Medulla oblongata (tissue), 1 donor: ENCODE measurements at regions not wholly inside any gene's neighbourhood (a gene's known extent, or its start where the extent isn't known, plus 50 kb on each side); places are given as distances from the start of the nearest gene placed in this dataset.

Source experiments
- DNase-seq: peaks from one replicate; pipeline ENCODE4 v3.0.0-alpha.2; 2015; ENCODE audit errors: extremely low spot score

DNA sequence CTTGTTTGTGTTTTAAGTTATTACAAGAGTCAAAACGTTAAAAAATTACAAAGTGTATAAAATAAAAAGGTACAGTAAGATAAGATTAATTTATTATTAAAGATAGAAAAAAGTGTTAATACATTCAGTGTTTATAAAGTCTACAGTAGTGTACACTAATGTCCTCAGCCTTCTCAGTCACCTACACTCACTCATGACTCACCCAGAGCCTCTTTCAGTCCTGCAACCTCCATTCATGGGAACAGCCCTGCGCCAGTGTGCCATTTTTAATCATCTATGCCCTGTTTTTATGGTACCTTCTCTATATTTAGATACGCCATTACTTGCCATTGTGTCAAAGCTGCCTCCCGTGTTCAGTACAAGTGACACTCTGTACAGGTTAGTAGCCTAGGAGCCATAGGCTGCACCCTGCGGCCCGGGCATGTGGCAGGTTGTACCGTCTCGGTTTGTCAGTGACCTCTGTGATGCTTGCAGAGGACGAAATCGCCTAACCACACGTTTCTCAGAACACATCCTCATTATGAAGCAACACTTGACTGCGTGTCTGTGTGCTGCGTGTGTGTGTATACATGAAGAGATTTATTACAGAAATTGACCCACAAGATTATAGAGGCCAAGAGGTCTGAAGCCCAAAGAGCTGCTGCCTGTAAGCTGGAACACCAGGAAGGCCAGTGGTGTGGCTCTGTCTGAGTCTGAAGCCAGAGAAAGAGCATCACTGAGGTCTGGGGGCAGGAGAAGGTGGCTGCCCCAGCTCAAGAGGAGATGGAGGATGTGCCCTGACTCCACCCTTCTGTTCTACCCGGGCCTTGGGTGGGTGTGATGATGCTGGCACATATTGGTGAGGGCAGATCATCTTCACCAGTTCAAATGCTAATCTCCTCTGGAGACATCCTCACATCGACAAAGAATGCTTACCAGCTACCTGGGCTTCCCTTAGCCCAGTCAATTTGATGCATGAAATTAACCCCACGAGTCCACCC, 116.6 kb upstream of the C14orf180 start:
- no peak for DNase-seq

DNA sequence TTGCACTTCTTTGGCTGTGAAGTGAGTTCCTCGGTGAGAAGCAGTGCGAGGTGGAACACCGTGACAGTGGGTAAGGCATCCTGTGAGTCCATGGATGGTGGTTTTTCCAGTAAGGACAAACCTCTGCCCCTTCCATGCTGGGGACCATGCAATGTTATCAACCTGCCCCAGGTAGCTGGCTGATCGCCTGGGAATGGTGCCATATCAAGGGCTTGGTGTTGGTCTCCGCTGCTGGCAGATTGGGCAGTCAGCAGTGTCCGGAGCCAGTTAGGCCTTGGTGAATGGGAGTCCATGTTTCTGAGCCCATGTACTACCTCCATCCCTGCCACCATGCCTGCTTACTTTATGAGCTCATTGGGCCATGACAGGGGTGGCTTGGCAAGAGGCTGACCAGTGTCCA, 114.7 kb upstream of the C14orf180 start:
- DNase-seq, result no peak

DNA sequence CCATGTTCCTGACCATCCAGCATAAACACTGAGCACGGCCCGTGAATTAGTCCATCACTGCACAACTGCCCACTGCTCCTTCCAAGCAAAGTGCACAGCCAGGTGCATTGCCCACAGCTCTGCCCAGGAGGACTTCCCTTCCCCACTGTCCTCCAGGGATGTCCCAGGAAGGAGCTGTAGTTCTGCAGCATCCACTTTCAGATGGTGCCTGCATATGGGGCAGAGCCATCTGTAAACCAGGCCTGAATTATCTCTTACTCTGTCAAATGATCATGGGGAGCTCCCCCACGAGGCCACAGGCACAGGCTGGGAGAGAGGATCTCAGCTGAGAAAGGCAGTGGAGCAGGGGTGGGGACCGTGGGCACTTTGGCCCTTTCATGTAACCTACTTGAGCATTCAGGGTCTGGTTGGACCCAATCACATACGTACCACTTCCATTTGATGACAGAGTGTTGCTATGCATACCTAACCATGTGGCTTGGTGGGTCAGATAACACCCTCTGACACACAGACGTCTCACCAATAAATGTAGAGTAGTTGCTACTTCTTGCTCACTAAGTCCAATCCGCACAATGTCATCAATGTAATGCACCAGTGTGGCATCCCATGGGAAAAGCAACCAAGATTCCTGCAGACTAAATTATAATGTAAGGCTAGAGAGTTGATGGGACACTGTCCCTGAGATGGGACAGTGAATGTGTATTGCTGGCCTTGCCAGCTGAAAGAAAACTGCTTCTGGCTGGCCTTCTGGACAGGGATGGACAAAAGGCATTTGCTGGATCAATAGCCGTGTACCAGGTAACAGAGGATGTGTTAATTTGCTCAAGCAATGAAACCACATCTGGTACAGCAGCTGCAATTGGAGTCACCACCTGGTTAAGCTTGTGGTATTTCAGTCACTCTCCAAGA, 113.8 kb upstream of the C14orf180 start:
- no peak for DNase-seq

DNA sequence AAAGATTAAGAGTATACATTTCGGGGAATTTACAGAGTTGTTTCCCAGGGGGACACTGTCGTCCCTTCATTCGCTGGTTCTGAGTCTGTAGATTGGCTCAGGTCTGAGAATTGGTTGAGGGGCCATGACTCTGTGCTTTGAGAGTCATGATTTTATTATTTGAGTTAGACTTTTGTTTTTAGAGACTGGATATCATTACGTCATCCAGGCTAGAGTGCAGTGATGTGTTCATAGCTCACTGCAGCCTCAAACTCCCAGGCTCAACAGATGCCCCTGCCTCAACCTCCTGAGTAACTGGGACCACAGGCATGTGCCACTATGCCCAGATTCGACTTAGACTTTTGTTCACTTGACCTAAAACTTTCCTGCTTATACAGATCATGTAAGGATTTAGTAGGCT, 112.3 kb upstream of the C14orf180 start:
- DNase-seq, result no peak

DNA sequence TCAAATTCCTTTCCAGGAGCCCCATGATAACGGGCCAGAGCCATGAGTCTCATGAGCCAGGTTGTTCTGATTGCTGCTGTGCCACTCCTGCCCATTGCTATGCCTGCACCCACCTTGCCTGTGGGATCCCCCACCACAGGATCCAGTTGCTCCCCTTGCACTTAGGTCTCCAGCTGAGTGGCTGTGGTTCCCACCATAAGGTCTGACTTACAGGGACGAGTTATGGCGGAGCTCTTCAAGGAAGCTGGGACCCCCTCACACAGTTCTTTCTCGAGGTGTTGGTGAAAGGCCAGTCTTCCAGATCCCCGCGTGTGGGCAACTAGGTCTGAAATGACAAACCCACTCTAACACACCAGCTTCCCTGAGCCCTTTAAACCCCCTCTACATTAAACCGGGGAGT, 111.9 kb upstream of the C14orf180 start:
- no peak for DNase-seq

DNA sequence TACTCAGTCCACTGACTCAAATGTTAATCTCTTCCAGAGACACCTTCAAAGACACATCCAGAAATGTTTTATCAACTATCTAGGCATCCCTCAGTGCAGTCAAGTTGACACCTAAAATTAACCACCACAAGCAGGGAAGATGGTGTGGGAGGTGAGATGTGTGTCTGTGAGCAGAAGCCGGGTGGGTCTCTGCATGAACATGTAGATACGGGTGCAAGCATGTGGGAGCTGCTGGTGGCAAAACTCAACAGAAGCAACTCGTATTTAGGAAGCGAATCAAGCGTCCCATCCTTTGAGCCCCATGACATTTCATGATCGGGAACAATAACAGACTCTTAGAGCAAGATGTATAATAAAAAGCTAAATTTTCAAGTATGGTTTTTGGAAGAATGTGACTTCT, 110.0 kb upstream of the C14orf180 start:
- DNase-seq, result no peak

DNA sequence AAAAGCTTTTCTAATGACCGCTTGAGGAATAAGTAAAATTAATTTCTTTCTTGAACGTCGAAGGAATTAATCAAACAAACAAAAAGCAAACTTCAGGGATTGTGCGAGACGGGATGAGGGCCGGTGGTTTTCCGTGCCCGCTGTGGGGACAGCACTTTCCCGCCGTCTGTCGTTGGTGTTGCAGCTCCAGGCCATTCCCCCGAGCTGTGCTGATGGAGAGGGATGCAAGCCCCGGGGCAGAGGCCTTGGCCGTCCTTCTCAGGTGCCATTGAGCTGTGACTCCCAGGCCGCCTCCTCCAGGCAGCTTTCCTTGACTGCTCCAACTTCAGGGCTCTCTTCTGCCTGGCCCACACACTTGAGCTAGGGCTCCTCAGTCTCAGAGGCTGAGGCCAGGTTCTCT, 109.0 kb upstream of the C14orf180 start:
- DNase-seq, result no peak

DNA sequence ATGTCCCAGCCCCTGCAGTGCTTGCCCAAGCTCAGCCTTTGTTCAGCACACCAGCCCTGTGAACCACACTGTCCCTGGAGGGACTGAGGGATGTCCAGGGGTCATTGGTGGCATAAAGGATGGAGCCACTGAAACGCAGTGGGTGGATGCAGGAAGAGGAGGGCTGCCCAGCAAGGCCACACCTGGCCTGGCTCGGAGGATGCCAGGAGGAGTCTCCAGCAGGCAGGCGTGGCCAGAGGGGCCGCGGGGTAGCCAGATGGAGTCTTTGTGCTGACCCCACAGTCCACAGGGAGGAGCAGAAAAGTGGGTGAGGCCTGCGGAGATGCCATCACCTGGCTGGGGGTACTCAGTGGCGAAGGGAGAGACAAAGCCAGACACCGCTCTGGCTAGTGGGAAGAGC, 108.5 kb upstream of the C14orf180 start:
- DNase-seq, result no peak

DNA sequence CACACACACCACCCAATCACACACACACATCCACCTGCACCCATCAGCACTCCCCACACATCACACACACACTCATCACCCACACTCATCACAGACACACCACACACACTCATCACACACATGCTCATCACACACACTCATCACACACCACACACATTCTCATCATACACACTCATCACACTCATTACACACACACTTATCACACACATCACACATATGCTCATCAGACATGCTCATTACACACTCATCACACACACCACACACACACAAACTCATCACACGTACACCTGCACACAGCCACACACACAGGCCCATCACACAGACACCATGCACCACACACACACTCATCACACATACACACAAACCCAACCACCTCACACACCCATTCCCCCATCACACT, 107.5 kb upstream of the C14orf180 start:
- no peak for DNase-seq

DNA sequence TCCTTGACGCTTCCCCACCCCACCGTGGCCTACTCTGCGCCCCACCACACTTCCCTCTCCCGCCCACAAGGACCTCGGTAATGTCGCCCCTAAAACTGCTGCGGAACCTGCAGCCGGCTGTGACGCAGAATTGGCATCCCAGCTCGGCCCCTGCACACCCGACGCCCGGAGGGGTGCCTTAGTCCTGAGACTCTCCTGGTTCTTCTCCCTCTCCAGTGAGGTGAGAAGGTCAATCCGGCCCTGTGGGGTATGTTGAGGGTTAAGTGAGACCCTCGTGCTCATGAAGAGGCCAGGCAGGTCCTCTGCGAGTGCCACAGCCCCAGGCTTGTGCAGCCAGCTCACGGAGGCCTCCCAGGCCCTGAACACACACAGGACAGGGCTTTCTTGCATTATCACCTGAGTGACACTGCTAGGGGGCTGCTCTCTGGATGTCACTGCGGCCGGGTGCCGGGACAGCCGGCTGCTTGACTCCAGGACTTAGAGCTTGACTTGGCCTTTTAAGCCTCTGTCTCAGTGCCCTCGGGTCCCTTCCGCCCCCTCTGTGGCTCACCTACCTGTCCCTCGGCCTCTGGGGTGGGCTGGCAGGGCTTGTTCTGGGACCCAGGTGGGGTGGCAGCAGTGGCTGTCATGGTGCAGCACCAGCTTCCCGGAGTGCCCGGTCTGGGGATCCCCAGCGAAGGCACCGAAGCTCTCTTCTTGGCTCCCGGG, 106.9 kb upstream of the C14orf180 start:
- DNase-seq, result no peak

DNA sequence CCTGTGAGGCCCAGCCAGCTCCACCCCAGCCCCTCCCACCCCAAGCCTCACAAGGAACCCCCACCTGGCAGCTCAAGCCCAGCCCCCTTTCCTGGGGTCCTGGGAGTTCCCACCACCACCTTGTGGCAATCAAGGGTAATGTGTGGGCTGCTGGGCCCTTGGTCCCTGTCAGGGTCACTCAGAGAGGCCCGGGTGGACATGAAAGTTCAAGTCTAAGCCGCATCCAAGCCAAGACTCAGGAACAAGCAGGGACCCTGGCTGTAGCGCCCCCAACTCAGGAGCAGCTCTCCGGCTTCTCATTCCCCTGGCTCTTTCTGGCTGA, 106.4 kb upstream of the C14orf180 start:
- DNase-seq, result no peak

DNA sequence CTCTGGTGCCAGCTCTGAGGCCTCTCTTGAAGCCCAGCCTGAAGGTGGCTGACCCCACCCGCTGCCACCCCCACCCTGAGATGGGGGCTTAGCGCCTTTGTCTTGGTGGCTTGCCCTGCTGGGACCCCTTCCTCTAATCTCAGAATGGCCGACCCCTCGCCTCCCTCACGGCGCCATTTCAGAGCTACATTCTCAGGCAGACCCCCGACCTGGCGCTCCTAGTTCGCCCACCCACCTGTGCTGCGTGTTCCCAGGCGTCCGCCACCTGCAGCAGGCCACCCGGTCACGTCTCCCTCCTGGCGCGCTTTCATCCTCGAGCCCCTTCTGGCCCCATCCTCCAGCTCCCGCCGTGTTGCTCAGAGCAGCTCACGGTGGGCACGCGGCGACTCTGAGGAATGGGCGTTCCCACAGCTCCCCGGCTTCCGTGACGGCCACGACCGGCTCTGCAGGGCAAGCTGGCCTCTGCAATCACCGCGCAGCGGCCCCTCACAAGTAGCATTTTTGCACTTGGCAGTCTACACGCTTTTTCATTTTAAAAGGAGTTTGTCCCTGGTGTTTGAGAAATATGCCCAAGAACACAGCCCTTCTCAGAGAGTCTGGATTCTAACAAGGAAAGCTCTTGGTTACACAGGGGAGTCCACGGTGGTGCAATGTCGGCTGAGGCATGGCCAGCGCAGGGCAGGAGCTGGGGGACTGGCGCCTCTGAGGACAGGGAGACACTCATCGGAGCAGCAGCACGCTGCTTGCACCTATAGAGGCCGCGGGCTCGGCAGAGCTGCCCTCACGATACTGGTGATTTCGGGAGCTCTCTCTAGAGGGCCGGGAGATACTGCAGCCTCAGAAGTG, 105.7 kb upstream of the C14orf180 start:
- DNase-seq, result no peak

DNA sequence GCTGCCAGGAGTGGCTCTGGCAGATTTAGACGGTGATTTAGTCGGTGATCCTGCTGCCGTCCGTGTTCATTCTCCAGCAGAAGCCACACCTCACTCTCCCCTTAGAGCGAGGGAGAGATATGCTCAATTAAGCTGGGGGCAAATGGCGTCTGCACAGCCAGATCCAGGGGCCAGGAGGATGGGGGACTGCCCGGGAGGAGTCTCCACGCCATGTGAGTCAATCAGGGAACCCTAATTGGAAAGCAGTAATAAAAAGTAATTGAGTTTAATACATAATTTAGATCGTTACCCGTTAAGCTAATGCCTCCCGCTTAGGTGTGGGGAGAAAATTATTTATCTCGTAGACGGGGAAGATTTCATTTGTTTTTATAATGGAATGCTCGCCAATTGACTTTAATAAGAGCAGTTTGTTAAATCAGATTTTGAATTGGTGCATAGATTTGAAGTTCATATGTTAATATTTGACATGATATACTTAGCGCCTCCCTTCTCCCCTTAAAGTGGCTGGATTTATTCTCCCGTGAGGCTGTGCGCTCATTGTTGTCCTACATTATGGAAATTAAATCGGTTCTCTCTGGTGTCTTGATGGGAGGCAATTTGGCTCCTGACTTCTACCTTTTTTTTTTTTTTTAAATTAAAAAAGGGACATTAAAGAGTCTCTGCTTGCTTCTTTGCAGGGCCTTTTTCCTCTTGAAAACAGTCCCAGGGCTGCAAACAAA, 104.9 kb upstream of the C14orf180 start:
- DNase-seq, result no peak

DNA sequence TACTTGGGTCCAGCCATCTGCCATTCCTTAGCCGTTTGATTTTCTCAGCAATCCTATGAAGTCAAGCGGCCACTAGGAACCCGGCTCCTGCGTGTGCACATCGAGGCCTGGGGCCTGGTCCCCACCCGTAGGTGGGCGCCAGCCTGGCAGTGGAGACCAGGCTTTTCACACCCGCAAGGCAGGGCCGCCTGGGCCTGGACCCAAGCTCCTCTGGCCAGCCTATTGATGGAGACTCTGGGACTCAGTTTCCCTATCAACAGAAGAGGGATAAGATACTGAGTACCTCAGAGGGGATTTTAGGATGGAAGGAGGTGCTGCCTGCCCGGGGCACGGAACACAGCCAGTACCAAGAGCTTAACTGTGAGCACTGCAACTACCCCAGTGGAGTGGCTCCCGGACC, 104.3 kb upstream of the C14orf180 start:
- no peak for DNase-seq

DNA sequence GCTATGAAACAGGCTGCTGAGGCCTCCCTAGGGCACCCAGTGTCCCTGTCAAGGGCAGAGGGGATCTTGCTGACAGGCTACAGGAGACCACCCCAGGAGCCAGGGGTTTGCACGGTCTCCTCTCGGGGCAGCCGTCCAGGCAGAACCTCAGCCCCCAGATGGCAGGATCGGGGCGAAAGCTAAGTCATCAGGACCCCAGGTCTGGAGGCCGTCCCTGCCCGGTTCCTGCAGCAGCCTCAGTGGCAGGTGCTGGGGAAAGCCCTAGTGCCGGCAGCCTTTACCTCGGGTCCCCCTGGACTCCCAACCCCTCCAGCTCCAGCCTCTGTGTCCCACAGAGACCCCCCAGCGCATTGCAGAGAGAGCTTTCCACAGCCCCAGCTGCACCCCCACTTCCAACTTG, 103.8 kb upstream of the C14orf180 start:
- DNase-seq, result no peak

DNA sequence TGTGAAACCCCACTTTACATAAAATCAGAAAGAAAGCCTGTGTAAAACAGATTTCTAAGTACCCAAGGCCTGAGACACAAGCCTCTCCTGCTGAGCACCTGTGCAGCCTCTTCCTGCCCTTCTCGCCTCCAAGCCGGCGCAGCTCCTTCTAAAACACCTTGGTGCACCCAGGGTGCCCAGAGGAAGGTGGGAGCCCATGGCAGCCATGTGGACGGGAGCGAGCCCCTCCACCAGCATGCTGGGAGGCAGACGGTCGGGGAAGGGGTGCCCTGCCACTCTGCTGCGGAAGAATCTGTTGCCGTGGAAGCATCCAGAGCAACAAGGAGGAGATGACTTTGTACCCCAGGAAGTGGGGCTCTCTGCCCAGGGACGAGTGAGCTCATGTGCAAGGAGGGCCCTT, 103.1 kb upstream of the C14orf180 start:
- no peak for DNase-seq

DNA sequence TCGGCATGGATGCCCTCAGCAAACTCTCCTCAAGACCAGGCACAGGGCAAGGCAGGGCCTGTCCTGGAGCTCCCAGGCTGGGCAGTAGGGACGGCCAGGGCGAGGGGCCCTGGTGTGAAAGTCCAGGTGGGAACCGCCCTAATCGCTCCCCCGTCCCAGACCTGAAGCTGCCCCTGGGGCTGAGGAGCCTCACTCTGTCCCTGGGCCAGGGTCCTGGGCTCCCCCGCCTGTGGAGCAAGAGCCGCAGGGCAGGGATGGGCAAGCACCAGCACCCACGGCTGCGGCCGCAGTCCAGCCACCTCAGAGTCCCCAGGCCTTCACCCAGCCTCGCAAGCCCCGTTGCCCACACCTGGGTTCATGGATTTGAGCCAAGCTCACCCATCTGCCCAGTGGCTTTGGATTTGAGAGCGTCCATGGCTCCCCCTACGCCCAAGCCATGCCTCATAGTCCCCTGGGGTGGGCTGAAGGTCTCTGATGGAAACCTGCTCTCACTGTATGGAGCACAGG, 102.4 kb upstream of the C14orf180 start:
- no peak for DNase-seq

DNA sequence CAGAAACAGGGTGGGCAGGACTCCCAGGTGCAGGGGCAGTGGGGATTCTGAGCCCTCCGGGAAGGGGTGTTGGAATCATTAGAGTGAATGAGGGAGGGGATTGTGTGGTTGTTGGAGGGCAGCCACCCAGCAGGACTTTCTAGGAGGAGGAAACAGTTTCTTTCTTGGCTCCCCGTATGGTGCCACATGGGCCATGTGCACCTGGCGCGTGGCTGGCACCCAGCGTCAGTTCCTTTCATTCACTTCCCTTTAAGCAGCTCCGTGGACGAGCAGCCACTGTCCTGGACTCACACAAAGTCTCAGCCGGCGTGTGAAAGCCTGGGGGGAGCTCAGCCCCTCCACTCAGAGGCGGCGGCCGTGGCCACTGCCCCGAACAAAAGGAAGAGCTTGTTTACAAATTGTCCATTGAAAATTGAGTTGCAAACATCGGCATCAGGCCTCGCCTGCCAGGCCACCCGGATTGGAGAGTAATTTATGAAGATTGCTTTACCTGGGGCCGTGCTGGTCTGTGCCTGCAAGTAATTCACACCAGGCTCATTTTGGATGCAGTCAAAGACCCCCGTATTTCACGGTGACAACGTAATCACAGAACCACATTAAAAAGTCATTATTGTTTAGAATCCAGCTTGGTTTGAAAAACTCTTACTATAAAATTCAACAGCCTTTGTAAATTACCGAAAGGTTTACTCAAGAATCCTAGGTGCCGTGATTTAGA, 101.7 kb upstream of the C14orf180 start:
- DNase-seq, result no peak

DNA sequence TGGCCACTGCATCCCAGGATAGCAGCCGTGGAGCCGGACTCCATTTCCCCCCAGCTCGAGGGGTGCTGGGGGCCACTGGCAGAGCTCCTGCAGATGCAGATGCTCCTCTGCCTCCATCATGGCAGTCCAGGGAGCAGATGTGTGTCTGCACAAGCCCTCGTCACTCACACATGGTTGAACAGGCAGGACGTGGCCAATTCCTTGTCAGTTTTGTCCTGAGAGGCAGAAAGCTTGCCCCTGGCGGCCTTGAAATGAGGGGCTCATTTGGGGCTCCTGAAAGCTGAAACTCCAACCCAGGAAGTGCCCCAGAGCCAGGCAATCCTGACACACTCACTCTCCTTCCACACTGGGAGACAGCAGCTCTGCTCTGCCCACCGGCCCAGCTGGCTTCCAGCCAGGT, 100.9 kb upstream of the C14orf180 start:
- DNase-seq, result no peak

DNA sequence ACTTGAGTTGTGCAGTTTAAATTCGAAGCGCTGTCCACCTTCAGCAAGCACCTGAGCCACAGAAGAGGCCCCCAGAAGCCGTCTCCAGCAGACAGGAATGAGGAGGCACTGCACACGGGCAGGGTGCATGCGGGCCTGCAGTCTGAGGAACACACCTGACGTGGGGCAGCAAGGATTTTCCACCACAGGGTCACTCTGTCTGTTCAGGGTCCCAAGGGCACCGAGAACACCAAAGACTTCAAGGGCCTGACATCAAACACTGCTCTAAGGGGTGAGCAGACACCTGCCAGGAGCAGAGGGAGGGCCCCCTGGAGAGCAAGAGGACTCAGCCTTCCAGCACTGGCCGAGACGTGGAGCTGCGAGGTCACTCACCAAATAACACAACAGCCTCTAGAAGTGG, 99.7 kb upstream of the C14orf180 start:
- DNase-seq, result no peak
